ENCODE measurements at regions not wholly inside any gene's neighbourhood (a gene's known extent, or its start where the extent isn't known, plus 50 kb on each side); places are given as distances from the start of the nearest gene placed in this dataset.
"Not testable (repeated sequence)": the region's sequence is repeated elsewhere in the genome, so short reads cannot be mapped to it uniquely, and the experiment has no call there.

DNA sequence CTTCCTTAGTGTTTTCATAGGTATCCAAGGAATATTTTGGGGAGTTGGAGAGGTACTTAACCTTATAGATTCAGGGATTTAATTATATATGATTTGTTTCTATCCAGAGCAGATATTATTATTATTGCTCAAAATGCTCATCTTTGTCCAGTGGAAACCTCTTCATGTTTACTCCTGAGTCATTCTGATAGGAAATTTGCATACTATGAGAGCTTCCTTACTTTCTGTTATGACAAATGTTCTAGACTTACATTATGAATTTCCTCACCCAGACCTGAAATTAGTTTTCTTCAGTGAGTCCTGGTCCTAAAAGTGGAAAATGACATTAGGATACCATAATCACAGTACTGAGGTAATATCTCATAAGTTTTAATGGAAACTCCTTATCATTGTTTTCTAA, 57.5 kb upstream of the PLPPR5 start:
- no peak for DNase-seq

DNA sequence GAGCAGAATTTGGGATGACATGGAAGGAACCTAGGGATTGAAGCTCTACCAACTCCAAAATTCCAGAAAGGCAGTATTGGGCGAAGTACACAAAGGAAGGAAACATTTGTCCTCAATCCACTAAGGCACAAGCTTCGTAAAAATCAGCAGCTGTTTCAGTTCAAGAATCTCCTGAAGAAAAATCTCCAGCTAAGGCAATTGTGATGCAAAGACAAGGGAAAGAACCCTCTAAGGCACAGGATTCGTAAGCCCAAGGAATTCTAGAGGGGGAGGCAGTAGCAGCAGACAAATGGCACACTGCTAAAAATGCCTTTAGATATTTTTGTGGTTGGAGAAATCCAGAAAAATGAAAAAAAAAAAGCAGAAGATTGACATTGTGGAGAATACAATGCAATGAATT, 64.5 kb upstream of the PLPPR5 start:
- DNase-seq = peak; percentile 7

DNA sequence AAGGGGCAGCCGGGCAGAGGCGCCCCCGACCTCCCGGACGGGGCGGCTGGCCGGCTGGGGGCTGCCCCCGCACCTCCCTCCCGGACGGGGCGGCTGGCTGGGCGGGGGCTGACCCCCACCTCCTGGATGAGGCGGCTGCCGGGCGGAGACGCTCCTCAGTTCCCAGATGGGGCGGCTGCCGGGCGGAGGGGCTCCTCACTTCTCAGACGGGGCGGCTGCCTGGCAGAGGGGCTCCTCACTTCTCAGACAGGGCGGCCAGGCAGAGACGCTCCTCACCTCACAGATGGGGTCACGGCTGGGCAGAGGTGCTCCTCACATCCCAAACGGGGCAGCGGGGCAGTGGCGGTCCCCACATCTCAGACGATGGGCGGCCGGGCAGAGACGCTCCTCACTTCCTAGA, 73.9 kb upstream of the PLPPR5 start:
- not testable (repeated sequence) for DNase-seq

DNA sequence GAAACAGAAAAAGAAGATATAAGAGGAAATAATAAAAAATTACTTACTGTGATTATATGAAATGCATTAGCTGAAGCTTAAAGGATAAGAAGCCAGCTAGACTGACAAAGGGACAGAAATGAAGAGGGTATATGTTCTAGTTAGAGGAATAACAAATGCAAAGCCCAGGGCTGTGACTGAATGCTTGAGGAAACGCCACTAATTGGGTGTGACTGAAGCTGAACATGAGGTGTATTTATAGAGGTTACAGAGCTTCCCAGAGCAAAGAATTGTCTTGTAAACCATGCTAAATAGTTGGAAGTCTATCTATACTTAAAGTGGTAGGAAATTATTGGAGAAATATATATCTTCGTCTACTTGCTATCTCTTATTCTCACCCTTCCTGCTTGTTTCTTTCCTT, 77.7 kb upstream of the PLPPR5 start:
- no peak for DNase-seq

DNA sequence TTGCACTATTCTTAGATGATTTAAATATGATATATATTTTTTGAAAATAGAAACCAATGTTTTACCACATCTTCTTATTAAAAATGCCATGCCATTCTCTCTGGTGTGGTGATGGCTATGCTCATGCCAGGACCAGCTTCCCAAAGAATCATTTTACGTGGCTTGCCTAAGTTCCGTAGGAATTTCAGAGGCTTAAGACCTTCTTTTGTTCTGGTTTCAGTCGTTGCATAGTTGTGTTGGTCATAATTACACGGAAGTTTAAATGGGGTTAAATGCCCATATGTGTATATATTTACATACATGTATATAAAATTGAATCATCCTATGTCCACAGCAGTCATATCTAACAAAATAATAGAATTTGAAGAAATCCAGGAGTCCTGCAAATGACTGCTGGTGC, 78.7 kb upstream of the PLPPR5 start:
- no peak for DNase-seq

DNA sequence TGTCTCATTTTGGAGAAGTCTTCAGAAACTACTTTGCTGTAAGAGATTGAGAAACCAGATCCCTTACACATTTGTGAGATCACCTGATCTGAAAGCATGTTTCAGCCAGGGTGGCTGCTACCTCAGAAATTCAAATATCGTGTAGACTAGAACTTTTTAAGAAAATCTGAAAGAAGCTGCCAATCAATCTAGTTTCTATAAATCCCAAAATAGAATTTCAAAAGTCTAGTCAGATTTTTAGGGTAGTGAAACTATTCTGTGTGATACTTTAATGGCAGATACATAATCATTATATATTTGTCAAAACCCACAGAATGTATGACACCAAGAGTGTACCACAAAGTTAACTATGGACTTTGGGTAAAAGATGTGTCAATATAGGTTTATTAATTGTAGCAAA, 79.9 kb upstream of the PLPPR5 start:
- no peak for DNase-seq

DNA sequence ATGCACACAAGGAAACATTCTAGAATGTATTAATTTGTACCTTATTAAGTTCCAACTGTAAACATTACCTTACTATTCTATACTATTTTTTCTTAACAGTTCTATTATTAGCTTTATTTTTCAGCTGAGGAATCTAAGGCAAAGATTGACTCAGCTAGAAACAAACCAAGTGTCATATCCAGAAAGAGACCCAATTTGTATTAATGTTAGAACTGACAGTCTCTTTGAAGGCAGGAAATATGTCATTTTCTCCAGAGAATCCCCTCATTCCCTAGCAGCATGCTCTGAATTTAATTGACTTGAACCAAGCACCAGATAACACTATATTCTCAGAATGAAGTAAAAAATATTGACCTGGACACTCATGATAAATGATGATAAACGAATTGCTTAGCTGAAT, 81.4 kb upstream of the PLPPR5 start:
- no peak for DNase-seq

DNA sequence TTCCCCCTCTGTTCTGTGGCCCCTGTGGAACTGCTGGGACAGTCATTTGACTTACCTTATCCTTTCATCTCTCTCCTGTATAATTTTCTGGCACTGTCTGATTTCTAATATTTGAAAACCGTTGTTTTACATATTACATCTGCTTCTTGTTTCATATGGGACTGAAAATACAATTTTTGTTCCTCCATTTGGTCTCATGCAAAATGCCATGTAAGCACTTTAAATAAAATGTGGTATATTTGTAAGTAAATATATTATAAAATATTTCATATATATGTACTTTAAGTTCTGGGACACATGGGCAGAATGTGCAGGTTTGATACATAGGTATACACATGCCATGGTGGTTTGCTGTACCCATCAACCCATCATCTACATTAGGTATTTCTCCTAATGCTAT, 93.9 kb upstream of the PLPPR5 start:
- no peak for DNase-seq

DNA sequence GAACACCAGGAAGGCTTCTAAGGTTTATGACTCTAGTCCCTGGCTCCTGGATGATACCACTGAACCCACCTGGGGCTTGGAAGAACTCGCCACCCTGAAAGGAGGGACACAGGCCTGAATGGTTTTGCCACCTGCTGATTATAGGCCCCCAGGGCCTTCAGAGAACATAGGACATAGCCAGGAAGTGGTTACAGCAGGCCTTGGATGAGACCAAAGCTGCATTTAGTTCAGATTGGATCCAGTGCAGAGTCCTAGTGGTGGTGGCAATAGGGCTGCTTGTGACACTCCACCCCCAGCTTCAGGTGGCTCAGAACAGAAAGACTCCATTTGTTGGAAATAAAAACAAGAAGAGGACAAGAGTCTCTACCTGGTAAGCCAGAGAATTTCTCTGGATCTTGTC, 101.6 kb upstream of the PLPPR5 start:
- DNase-seq = no peak

DNA sequence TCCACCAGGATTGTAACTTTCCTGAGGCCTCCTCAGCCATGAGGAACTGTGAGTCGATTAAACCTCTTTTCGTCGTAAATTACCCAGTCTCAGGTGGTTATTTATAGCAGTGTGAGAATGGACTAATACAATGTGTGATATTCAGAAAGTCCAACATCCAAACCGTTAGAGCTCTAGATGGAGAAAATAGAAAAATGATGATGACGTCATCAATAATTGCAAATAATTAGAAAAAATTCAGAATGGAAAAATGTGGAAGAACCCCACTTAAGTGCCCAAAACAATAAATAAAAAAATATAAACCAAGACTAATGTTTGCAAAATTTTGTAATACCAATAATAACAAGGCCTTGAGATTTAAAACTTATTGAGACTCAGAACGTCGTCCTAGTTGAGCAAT, 103.0 kb upstream of the PLPPR5 start:
- no peak for DNase-seq

DNA sequence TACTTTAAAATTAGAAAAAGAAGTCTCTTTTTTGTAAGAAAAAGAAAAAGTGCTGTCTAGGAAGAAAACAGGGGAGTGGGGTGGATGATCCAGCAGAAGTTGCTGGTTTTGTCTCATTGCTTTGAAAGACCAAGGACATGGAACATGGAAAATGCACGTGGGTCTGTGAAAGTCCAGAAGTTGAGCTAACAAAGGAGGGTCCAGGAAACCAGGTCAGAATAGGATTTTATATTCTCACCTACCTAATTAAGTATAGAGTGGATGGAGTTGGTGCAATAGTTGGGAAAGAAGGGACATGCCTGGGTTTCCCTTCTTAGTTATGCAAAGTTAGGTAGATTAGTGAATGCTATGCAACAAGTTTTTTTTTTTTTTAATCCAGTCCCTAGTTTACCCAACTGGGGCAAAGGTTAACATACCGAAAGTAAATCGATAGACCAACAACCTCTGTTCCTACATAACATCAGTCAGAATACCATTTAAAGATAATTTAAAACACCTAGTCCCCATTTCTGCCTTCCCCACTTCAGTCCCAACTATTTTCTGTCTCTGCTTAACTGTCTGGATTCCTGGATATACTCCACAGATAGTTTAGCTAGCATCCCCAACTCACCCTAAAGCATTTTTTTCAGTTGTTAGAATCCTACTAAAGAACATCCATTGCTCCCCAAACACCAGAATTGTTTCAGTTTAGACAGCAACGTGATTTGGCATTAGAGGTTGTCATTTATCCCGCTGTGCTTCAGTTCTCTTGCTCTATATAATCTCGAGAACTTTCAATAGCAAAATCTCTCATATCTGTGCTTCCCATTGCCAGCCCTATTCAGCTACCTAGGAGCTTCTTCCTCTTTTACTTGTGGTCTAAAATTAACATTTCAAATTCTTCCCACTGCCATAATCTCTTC, 105.7 kb upstream of the PLPPR5 start:
- no peak for DNase-seq

DNA sequence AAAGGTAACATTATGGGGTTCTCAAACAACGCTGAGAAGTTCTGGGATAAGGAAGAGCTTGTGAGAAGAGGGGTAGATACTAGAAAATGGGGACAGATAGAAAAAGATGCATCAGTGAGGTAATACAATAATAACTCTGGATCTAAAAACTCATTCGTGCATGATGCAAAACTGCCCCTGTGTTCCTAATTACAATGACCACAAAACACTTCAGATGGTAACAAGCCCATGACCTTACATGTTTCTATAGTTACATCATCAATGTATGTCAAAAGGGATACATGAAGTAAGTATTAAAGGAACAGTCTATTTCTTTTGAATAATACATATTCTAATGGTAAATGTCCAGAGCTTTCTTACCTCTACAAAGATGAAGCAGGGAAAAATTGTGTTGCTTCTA, 110.6 kb upstream of the PLPPR5 start:
- DNase-seq = no peak

DNA sequence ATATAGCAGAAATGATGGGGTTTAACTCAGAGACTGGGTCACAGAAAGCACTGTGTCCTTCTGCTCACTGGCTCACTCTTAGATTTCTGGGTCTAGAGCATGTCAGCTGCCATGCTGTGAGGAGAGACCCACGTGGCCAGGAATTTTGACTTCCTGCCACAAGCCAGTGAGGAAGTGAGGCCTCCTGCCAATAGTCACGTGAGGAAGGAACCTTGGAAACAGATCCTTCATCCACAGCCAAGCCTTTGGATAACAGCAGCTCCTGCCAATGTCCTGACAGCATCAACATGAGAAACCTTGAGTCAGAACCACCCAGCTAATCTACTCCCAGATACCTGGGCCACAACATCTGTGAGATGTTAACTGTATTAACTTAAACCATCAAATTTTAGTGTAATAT, 114.5 kb upstream of the PLPPR5 start:
- DNase-seq = peak; percentile 12

DNA sequence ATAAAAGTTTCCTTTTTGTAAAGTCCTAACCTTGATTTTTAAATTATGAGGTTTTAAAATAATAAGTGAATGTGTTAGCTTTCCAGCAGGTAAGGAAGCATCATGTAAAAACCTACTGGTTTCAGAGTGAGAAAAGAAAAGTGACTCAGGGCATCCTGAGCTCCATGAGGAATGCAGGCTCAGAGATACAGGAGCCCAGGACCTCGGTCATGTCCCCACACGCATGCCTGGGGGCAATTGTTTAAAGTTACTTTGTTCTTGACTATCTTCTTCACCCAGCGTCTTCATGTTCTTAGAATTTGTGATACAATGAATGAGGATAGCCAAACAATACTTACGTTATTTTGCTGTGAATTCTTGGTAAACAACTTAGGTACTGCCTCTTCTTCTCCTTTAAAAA, 117.4 kb upstream of the PLPPR5 start:
- no peak for DNase-seq

DNA sequence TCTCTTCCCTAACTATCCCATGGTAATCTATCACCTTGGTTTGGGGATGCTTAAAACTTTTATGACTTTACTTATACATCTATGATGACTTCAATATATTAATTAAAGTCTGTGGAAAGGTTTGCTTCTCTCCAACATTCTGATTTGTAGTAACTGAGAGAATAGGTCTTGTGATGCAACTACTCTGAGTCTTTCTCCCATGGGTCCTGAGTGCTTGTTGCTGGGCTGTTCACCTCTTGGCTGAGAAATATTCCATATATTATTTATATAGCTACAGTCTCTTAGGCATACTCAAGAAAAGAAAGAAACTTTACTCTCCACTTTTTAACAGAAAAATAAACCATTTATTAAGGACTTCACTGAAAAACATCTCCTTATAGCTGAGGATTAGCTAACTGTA, 119.3 kb upstream of the PLPPR5 start:
- DNase-seq = no peak

DNA sequence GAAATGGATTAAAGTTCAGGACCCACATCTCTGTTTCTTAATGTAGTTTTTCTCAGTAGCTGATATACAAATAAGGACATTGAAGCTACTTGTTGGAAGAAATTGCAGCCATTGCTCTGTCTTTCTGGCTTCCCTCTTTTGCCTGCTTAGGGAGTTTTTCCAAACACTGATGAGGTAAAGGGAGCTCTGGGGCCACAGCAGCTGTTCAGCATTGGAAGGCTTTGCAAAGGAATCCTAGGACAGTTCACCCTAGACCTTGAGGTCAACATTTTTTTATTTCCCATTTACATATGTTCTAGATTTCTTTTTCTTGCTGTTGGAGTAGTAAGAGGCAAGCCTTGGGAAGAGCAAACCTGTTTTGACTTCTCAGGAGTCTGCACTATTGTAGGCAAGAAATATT, 126.9 kb upstream of the PLPPR5 start:
- no peak for DNase-seq

DNA sequence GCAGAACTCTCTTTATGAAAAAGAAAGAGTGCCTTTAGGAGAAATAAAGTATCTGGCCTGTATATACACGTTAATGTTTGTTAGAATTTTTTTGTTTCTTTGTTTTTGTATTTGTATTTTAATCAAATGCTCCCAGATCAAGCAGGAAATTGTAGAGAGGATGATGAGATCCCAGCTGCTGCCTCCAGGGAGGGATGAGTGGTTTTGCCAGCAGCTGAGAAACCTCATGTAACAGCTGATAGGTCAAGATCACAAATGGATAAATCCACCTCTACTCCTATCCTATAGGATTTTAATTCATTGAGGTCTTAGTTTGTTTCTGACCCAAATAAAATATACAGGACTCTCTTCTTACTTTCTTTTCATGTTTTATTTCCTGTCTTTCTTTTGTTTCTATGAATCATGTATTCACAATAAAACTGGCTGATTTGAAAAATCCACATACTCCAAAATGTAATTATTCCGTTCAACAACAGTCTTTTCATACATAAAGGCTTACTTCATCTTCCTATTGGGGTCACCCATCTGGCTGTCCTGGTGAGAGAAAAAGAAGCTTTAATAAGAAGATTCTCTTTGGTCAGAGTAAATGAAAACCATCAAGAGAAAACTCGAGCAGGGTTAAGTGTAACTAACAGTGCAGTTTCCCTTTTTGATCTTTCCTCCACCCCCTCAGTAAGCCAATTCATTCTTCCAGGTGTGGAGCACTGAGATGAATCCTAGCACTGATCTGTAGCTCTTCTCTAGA, 129.3 kb upstream of the PLPPR5 start:
- DNase-seq = no peak

DNA sequence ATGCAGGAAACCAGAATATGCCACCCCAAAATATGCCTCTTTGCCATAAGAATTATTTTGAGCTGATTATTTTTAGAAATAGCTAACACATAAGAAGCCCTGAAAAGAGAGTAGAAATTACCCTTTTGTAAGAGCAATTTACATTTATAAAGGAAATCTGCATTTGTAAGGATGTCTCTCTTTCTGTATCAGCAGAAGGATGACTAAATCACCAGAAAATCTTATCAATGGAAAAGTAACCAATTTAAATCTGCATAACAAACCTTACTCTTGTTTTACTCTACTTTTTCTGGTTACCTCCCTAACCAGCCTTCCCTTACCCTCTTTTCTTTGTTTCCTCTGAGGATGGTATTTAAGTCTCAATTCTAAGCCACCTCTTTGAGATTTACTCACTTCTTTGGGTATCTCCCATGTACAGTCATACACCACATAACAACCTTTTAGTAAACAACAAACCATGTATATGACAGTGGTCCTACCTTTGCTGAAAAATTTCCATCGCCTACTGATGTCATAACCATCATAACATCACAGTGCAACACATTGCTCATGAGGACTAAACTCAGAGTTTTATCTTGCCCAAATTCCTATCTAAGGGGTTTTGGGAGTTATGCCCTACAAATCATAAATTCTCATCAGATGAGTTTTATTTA, 126.6 kb upstream of the PLPPR4 start:
- DNase-seq = no peak

DNA sequence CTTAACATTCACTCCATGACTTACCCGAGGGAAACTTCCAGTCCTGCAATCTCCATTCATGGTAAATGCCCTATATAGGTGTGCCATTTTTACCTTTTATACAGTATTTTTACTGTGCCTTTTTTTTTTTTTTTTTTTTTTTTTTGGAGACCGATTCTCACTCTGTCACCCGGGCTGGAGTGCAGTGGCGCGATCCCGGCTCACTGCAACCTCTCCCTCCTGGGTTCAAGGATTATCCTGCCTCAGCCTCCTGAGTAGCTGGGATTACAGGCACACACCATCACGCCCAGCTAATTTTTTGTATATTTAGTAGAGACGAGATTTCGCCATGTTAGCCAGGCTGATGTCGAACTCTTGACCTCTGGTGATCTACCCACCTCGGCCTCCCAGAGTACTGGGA, 124.4 kb upstream of the PLPPR4 start:
- no peak for DNase-seq

DNA sequence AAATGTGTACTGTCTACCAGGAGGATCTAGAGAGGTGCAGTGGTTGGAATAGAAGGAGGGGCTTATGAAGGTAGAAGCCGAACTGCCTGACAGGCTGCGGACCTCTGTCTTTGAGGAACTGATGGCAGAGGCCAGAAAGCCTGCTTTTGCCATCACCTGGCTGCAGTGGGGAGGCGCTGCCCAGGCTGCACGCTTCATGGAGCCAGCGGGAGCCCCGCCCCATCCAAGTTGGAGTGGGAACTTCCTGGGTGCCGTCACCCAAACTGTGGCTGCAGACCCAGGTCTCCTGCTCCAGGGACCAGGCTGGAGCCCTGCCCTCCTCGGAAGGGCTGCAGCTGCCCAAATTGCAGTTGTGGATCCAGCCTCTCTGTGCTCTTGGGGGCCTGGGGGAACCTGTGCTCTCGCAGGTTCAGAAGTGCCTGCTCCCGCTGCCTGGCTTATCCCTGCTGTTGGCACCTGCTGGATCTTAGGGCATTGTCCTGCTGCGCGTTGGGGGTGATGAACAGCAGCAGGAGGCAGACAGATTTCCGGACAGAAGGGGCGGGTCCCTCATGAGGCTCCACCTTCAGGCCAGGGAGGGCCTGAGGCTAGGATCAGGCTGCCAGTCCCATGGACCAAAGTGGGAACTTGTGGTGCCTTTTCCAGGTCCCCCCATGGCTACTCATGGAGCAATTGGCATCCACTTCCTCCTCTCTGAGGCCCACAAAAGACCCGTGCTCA, 118.0 kb upstream of the PLPPR4 start:
- DNase-seq = no peak

DNA sequence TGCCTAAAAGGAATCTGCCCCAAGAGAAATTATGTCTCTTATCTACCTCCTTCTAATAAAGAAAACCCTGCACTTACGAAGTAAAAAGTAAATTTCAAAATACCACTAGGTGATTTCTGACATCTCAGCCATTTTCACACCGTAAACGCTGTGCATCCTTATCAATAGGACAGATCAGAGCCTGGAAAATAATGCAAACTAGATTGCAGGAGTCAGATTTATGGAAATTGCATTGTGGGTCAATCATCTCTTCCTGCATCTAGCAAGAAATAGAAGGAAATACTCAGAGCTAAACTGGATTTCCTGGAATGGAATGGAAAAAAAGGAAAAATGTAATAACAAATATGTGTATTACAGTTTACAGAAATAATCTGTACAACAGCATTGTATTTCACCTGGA, 114.3 kb upstream of the PLPPR4 start:
- DNase-seq = no peak

DNA sequence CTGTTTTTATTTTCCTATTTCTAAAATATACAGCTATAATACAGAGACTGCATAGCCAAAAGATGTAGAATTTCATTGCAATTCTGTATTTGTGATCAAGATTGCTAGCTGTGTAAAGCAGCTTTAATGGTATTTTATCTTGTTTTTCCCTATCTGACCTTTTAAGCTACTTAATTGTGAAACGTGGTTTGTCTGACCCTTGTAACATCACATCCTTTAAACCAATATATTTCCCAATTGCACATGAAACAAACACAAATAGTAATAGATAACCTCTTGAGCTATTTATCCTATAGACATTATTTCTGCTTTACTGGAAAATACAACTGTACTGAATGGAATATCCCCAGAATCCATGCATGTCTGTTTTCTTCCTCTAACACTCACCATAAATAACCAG, 112.2 kb upstream of the PLPPR4 start:
- no peak for DNase-seq

DNA sequence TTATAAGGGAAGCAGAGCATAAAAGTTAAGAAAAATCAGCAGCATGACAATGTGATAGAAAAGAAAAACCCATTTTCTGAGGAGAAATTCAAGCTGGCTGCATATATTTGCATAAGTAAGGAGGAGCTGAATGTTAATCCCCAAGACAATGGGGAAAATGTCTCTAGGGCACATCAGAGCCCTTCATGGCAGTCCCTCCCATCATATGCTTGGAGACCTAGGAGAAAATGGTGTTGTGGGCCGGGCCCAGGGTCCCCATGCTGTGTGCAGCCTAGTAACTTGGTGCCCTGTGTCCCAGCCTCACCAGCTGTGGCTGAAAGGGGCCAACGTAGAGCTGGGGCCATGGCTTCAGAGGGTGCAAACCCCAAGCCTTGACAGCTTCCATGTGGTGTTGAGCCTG, 100.6 kb upstream of the PLPPR4 start:
- no peak for DNase-seq

Measured in fibroblast of skin of scalp (primary cell).